Tibial artery (tissue), 4 donors: ENCODE measurements at regions not wholly inside any gene's neighbourhood (a gene's known extent, or its start where the extent isn't known, plus 50 kb on each side); places are given as distances from the start of the nearest gene placed in this dataset.

ENCODE experiments used
- DNase-seq, 2 donors: peaks; one replicate each; pipeline ENCODE4 v3.0.0-alpha.2; 2019
- H3K27ac ChIP-seq, 2 donors: fragments of 200-600 bp; sonication (generic) in 1 of 2; 1 replicate in 1 of 2; 2 replicates in 1 of 2; pipeline ENCODE4 v1.5.1; 2018 to 2019; ENCODE audit warnings: mild to moderate bottlenecking in 1 of 2
- H3K27me3 ChIP-seq, 2 donors: fragments of 200-600 bp; sonication (generic) in 1 of 2; one replicate each; pipeline versions ENCODE4 v1.5.1 to v1.6.0; 2016 to 2019
- H3K36me3 ChIP-seq, 3 donors: fragments of 200-600 bp; sonication (generic) in 2 of 3; one replicate each; pipeline ENCODE4 v1.5.1; 2016 to 2019; ENCODE audit warnings: mild to moderate bottlenecking in 2 of 3
- H3K4me1 ChIP-seq, 4 donors: fragments of 200-600 bp; sonication (generic) in 2 of 4; 1 replicate in 3 of 4; 2 replicates in 1 of 4; pipeline ENCODE4 v1.5.1; 2016 to 2019
- H3K4me3 ChIP-seq, 2 donors: fragments of 200-600 bp; sonication (generic) in 1 of 2; 1 replicate in 1 of 2; 2 replicates in 1 of 2; pipeline ENCODE4 v1.5.1; 2018 to 2019; ENCODE audit warnings: mild to moderate bottlenecking in 2 of 2
- H3K9me3 ChIP-seq, 3 donors: fragments of 200-600 bp; sonication (generic) in 1 of 3; one replicate each; pipeline ENCODE4 v1.5.1; 2016 to 2019
- CTCF ChIP-seq, 2 experiments: fragments of 200-600 bp in 1 of 2; fragments of 450-650 bp in 1 of 2; IDR thresholded peaks; one replicate each; pipeline ENCODE4 v1.5.1; 2017 to 2019; ENCODE audit warnings: antibody characterized with exemption in 2 of 2, mild to moderate bottlenecking in 1 of 2, moderate library complexity in 1 of 2
- intact Hi-C: fragments of 100-400 bp; cut with DNase I; formaldehyde crosslinking; loops from one replicate; pipeline ENCODE4 v1.15.0; 2023; ENCODE audit warnings: low total_unique reads

- no peak for TF ChIP-seq CTCF (IDR thresholded peaks at IDR 0.05)
- Histone ChIP-seq H3K27me3 (peaks cover 0 to 8% of the 10 kb centered on the region in 2 donors), H3K27ac (no peak overlapping the region), H3K9me3 (no peaks in the 10 kb centered on the region), H3K4me3 (no peak overlapping the region), H3K36me3 (no peaks in the 10 kb centered on the region), H3K4me1 (peaks cover 0 to 15% (median 11%) of the 10 kb centered on the region in 4 donors)
- DNase-seq = no peak
- intact Hi-C loops = no loop called here
Measured at GRCh38 chr6:167730441-167730840, 96.3 kb upstream of the AFDN start.

GRCh38 chr6:167731216-167731615 is 95.5 kb upstream of the AFDN start:
- TF ChIP-seq CTCF (IDR thresholded peaks at IDR 0.05) = no peak
- intact Hi-C loops = no loop called here
- H3K9me3 ChIP-seq = no peaks in the 10 kb centered on the region
- H3K36me3 ChIP-seq = no peaks in the 10 kb centered on the region
- peaks cover 0 to 8% of the 10 kb centered on the region in 2 donors for H3K27me3 ChIP-seq
- H3K4me3 ChIP-seq = no peak overlapping the region
- DNase-seq = no peak
- H3K4me1 ChIP-seq = peaks cover 0 to 15% (median 11%) of the 10 kb centered on the region in 4 donors
- no peak overlapping the region for H3K27ac ChIP-seq

- no peaks in the 10 kb centered on the region for H3K36me3 ChIP-seq
- no peak overlapping the region for H3K27ac ChIP-seq
- TF ChIP-seq CTCF (IDR thresholded peaks at IDR 0.05) = no peak
- intact Hi-C loops = no loop called here
- DNase-seq = no peak
- H3K9me3 ChIP-seq = no peaks in the 10 kb centered on the region
- H3K4me3 ChIP-seq = no peak overlapping the region
- H3K4me1 ChIP-seq = peaks cover 0 to 15% (median 11%) of the 10 kb centered on the region in 4 donors
- H3K27me3 ChIP-seq = peaks cover 0 to 9% of the 10 kb centered on the region in 2 donors
Measured at GRCh38 chr6:167731731-167732422, 94.8 kb upstream of the AFDN start.

DNA sequence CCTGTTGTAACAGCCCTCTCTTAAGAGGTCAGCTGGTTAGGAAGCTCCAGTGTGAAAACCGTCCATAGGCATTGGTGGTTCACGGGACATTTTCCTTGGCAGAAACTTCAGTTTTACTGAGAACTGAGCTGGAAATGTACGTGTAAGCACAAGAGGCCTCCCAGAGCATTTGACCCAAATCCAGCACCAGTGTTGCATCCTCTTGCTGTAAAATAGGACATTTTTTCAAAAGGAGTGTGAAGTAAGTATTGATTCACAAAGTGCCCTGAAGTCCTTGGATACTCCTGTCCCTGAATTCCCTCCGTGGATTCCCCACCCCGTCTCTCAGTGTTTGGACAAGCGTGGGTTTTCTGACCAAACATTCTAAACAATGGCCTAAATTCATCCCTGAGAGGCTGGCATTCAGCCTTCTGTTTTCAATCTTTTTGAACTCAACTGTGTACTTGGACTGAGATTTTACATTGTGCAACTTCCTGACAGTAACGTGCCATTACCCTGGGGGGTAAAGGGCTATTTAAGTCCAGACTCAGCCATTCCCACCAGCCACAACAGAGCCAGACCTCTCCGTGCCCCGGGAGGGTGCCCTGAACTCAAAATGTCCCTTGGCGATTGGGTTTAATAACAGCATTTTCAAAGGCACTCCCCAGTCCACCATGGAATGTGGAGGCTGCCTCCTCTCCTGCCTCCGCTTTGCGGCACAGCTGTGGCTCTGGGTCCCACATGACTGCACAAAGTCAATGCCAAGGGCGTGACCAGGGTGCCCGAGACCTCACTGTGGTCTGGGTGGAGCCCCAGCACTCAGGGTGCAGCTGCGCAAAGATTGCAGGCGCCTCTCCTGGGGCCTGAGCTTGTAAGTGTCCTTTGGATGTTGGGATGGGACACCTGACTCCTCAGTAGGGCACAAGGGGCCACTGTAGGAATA is 92.7 kb upstream of the AFDN start:
- Histone ChIP-seq H3K27ac (no peak overlapping the region), H3K4me3 (no peak overlapping the region), H3K27me3 (peaks cover 0 to 15% of the 10 kb centered on the region in 2 donors), H3K4me1 (peaks cover 0 to 14% (median 10%) of the 10 kb centered on the region in 4 donors), H3K36me3 (no peaks in the 10 kb centered on the region), H3K9me3 (no peaks in the 10 kb centered on the region)
- TF ChIP-seq CTCF (IDR thresholded peaks at IDR 0.05) = no peak
- intact Hi-C loops = no loop called here
- DNase-seq = peak; percentile 71 to 75

DNA sequence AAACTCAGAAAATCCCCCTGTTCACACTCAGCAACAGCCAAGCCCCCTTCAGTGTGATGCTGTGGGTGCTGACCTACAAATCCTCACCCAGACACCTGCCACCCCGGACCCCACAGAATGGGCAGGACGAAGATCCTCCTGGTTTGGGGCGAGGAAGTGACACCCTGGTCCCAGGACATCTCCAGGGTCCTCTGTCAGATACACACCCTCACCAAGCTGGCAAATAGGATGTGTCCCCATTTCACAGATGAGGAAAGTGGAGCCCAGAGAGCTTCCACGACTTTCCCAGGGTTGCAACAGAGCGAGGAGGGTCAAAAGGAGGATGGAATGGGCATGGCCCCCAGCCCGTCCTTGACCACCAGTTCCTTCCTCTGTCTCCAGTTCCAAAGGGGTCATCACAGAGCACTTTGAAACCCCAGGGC is 92.0 kb upstream of the AFDN start:
- no peak for TF ChIP-seq CTCF (IDR thresholded peaks at IDR 0.05)
- peak in 1 of 2 donors; percentile 50 for DNase-seq
- H3K27me3 ChIP-seq = peaks cover 0 to 15% of the 10 kb centered on the region in 2 donors
- peaks cover 0 to 14% (median 9%) of the 10 kb centered on the region in 4 donors for H3K4me1 ChIP-seq
- H3K36me3 ChIP-seq = no peaks in the 10 kb centered on the region
- H3K27ac ChIP-seq = no peak overlapping the region
- intact Hi-C loops = no loop called here
- no peaks in the 10 kb centered on the region for H3K9me3 ChIP-seq
- no peak overlapping the region for H3K4me3 ChIP-seq
